HUES48 (cell line): ENCODE measurements at regions not wholly inside any gene's neighbourhood (a gene's known extent, or its start where the extent isn't known, plus 50 kb on each side); places are given as distances from the start of the nearest gene placed in this dataset.
"Not testable (repeated sequence)": the region's sequence is repeated elsewhere in the genome, so short reads cannot be mapped to it uniquely, and the experiment has no call there.

Source experiments
- H3K27ac ChIP-seq: one replicate; pipeline ENCODE4 v1.7.0; 2013; ENCODE audit warnings: low read depth, low read length, inconsistent platforms
- H3K27me3 ChIP-seq: 2 replicates; pipeline ENCODE4 v1.6.1; 2013; ENCODE audit warnings: mild to moderate bottlenecking, low read length; ENCODE audit not compliant: control insufficient read depth, insufficient read depth
- H3K36me3 ChIP-seq: 2 replicates; pipeline ENCODE4 v1.6.1; 2013; ENCODE audit warnings: low read length; ENCODE audit not compliant: control insufficient read depth, insufficient read depth
- H3K4me1 ChIP-seq: 2 replicates; pipeline ENCODE4 v1.6.1; 2013; ENCODE audit warnings: mild to moderate bottlenecking, low read length; ENCODE audit not compliant: control insufficient read depth, insufficient read depth
- H3K4me3 ChIP-seq: 2 replicates; pipeline ENCODE4 v1.5.1; 2013; ENCODE audit warnings: mild to moderate bottlenecking, low read depth, low read length
- H3K9ac ChIP-seq: 2 replicates; pipeline ENCODE4 v1.6.1; 2013; ENCODE audit warnings: mild to moderate bottlenecking, low read depth, low read length, moderate library complexity
- H3K9me3 ChIP-seq: 2 replicates; pipeline ENCODE4 v1.6.1; 2013; ENCODE audit warnings: low read length; ENCODE audit not compliant: control insufficient read depth, insufficient read depth

DNA sequence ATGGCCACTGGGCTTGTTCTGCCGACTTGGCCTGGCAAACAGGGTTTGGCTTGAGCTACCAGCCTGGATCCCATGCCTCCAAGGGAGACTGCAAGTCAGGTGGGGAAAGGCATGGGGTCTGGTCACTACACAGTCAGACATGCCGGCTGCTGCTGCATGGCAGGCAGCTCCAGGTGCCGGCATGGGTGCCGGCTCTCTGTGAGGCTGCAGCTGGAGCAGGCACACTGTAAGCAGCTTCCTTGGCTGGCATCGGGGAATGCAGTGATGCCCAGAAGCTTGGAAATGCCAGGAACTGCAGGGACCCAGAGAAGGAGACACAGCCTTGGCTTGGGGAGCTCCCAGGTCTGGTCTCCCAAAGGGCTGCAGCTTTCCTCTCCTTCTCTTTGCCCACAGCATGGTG, 305.5 kb upstream of the NRG3 start:
- Histone ChIP-seq H3K9ac (no peak overlapping the region), H3K27ac (no peak overlapping the region), H3K9me3 (no peaks in the 10 kb centered on the region), H3K27me3 (no peaks in the 10 kb centered on the region), H3K4me1 (no peaks in the 10 kb centered on the region), H3K4me3 (no peak overlapping the region), H3K36me3 (no peaks in the 10 kb centered on the region)

DNA sequence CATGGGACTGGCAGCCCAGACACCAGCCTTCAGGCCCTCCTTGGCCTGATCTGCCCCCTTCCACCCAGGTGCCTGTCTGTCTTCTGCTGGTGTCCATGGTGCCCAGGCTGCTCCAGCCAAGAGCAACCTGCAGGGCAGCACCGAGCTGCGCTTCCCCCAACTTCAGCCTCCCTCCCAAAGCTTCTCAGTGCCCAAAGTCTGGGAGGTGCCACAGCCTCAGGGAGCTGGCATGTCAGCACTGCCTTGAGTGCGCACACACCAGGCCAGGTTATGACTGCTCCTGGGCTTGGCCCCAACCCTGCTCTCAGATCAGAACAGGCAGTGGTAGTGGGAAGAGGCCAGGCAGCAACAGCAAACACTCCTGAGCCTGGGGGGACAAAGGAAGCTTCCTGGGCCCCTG, 304.6 kb upstream of the NRG3 start:
- Histone ChIP-seq H3K9me3 (0 out of 2 replicates have a peak, but pooled peaks cover 2% of the 10 kb centered on the region), H3K27ac (no peak overlapping the region), H3K27me3 (no peaks in the 10 kb centered on the region), H3K4me3 (no peak overlapping the region), H3K36me3 (no peaks in the 10 kb centered on the region), H3K4me1 (no peaks in the 10 kb centered on the region), H3K9ac (no peak overlapping the region)

DNA sequence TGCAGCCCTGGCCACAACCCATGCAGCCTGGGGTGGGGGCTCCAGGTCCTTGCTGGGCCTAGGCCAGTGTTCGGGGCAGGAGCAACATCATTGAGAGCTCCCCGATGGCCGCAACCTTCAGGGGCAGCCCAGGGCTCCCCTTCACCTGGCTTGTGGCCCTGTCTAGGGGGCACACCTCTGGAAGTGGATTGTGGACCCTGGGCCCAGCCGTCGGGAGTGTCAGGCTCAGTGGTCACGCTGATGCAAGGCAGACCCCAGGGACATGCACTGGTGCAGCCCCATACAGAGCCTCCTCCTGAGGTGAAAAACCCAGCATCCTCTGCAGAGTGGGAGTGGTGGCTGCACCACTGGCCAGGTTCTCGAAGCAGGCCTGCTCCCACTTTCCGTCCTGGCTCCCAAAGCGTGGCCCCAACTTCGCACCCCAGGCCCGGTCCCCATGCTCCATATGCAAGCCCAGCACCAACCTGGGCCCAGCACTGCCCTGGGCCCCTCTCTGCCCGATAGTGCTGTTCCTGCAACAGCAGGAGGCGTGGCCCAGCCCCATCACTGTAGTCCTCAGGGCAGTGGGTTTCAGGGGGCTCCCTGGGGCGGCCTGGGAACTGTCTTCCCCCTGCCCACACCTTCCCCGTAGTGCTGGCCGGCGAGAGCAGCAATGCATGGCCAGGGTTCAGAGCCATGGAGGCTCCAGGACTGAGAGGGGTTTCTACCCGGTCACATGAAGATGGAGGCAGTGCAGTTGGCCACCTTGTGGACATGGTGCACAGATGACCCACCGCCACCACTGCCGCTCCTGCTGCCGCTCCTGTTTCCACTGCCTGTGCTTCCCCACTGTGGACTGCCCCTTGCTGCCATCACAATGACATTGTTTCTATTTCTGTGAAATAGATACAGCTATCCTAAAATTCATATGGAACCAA, 303.9 kb upstream of the NRG3 start:
- H3K9ac ChIP-seq, result no peak overlapping the region

DNA sequence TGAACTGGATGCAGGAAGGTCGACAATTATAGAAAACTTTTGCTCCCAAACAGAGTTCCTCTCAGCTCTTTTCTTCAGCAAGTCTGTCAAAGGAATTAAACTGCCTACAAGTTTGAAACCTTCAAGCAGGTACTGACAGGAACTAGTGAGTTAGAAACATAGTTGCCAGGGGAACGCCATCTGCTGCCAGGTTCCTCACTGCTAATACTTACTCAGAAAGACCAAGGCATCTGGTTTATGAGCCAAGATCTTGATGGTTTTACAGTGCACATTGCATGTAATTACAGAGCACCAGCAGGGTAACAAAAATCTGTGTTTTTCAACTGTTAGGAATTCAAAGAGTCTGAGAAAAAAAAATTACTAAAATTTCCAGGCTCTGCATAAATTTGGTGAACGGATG, 300.0 kb upstream of the NRG3 start:
- Histone ChIP-seq H3K9me3 (peaks cover 11% of the 10 kb centered on the region; the same call in 1 of the 2 replicates), H3K9ac (no peak overlapping the region), H3K4me3 (no peak overlapping the region), H3K4me1 (no peaks in the 10 kb centered on the region), H3K27me3 (no peaks in the 10 kb centered on the region), H3K27ac (no peak overlapping the region), H3K36me3 (no peaks in the 10 kb centered on the region)

More for the DNA sequence above, 303.9 kb upstream of the NRG3 start:
- Histone ChIP-seq H3K4me3 (no peak overlapping the region), H3K27me3 (no peaks in the 10 kb centered on the region), H3K4me1 (no peaks in the 10 kb centered on the region), H3K36me3 (no peaks in the 10 kb centered on the region), H3K9me3 (0 out of 2 replicates have a peak, but pooled peaks cover 8% of the 10 kb centered on the region), H3K27ac (no peak overlapping the region)

DNA sequence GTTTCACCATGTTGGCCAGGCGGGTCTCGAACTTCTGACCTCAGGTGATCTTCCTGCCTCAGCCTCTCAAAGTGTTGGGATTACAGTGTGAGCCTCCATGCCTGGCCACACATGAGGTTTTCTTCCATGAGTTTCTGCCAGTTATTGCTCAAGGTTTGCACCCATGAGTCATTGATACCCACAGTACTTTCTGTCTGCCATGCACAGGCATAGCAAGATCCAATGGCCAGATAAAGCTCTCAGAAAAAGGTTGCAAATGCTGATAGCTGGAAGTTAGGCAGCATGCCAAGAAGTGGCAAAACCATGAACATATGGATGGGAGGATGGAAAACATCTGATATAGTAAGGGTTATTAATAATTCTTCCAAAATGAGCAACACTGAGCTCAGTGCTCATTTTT, 298.7 kb upstream of the NRG3 start:
- Histone ChIP-seq H3K27me3 (no peaks in the 10 kb centered on the region), H3K9ac (no peak overlapping the region), H3K27ac (no peak overlapping the region), H3K4me1 (no peaks in the 10 kb centered on the region), H3K36me3 (no peaks in the 10 kb centered on the region), H3K4me3 (no peak overlapping the region), H3K9me3 (peaks cover 11% of the 10 kb centered on the region; the same call in 1 of the 2 replicates)

DNA sequence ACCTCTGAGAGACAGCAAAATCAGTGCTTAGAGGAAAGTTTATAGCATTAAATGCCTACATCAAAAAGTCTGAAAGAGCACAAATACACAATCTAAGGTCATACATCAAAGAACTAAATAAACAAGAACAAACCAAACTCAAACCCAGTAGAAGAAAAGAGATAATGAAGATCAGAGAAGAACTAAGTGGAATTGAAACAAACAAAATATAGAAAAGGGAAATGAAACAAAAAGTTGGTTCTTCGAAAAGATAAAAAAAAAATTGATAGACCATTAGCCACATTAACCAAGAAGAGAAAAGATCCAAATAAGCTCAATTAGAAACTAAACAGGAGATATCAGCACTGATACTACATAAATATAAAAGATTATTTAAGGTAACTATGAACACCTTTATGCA, 280.0 kb upstream of the NRG3 start:
- Histone ChIP-seq H3K4me3 (no peak overlapping the region), H3K27me3 (no peaks in the 10 kb centered on the region), H3K27ac (no peak overlapping the region)

DNA sequence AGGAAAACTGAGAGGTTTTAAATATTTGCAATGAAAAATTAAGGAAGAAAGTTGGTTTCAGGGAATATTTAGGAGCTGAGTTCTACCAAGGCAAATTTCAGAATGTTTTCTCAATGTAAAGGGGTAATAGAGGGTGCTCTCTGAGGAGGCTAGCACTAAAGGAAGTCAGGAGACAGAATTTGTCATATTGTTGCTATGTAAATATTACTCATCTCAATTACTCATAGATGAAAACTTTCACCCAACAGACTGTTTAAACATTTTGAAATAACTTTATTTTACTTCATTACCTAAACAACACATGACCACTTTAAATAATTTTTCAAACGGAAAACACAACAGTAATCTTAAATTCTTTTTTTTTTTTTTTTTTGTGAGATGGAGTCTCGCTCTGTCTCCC, 274.8 kb upstream of the NRG3 start:
- H3K27me3 ChIP-seq, result no peaks in the 10 kb centered on the region
- no peaks in the 10 kb centered on the region for H3K9me3 ChIP-seq
- no peak overlapping the region for H3K4me3 ChIP-seq
- no peak overlapping the region for H3K9ac ChIP-seq
- H3K4me1 ChIP-seq, result peaks cover 7% of the 10 kb centered on the region; the same call in 1 of the 2 replicates
- no peak overlapping the region for H3K27ac ChIP-seq
- H3K36me3 ChIP-seq, result no peaks in the 10 kb centered on the region

More for the DNA sequence above, 280.0 kb upstream of the NRG3 start:
- Histone ChIP-seq H3K9ac (no peak overlapping the region), H3K9me3 (no peaks in the 10 kb centered on the region), H3K4me1 (no peaks in the 10 kb centered on the region), H3K36me3 (no peaks in the 10 kb centered on the region)

DNA sequence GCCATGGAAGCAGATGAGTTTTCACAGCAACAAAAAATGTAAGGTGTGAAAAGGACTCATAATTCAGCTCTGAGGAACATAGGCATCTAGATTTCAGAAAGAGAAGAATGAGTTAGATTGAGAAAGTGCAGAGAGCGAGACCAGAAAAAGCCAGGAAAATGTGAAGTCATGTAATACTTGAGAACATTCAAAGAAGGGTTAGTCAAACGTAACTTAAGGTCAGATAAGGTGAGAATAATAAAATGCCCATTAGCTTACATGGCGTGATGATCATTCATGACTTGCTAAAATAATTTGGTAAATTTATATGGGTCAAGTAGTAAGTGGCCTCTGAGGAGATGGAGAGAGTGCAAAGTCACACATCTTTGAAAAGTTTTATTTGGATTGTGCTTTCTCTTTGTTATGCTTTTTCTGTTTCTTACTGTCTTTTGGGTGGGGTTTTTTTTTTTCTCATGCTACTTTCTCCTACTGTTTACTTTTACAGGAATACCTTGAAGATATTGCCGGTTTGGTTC, 271.8 kb upstream of the NRG3 start:
- Histone ChIP-seq H3K9ac (no peak overlapping the region), H3K4me1 (peaks cover 7% of the 10 kb centered on the region; the same call in 1 of the 2 replicates), H3K36me3 (no peaks in the 10 kb centered on the region), H3K27ac (no peak overlapping the region), H3K9me3 (no peaks in the 10 kb centered on the region), H3K27me3 (no peaks in the 10 kb centered on the region), H3K4me3 (no peak overlapping the region)

DNA sequence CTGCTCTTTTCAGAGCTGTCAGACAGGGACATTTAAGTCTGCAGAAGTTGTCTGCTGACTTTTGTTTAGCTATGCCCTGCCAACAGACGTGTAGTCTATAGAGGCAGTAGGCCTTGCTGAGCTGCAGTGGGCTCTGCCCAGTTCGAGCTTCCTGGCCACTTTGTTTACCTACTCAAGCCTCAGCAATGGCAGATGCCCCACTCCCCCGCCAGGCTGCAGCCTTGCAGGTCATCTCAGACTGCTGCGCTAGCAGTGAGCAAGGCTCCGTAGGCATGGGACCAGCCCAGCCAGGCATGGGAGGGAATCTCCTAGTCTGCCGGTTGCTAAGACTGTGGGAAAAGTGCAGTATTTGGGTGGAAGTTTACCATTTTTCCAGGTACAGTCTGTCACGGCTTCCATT, 230.5 kb upstream of the NRG3 start:
- not testable (repeated sequence) for H3K9ac ChIP-seq, H3K4me1 ChIP-seq, H3K4me3 ChIP-seq, H3K9me3 ChIP-seq, H3K36me3 ChIP-seq, H3K27ac ChIP-seq, H3K27me3 ChIP-seq

DNA sequence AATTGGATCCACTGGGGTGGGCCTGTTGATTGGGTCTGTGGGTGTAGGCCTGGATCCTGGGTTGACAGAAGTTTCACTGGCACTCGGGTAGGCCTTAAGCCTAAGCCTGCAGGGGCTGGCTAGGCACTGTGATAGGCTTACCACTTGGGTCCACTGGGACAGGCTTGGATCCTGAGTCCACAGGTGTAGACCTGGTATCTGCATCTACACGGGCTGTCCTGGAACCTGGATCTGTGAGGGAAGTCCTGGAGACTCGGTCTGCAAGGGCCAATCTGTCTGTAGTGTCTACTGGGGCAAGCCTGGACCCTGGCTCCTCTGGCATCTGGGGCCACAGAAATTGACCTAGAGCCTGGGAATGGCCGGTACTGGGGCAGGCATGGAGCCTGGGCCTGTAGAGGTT, 219.0 kb upstream of the NRG3 start:
- H3K4me3 ChIP-seq, result no peak overlapping the region
- H3K27me3 ChIP-seq, result no peaks in the 10 kb centered on the region
- H3K27ac ChIP-seq, result no peak overlapping the region
- H3K9ac ChIP-seq, result no peak overlapping the region
- H3K36me3 ChIP-seq, result no peaks in the 10 kb centered on the region
- H3K9me3 ChIP-seq, result no peaks in the 10 kb centered on the region
- no peaks in the 10 kb centered on the region for H3K4me1 ChIP-seq

DNA sequence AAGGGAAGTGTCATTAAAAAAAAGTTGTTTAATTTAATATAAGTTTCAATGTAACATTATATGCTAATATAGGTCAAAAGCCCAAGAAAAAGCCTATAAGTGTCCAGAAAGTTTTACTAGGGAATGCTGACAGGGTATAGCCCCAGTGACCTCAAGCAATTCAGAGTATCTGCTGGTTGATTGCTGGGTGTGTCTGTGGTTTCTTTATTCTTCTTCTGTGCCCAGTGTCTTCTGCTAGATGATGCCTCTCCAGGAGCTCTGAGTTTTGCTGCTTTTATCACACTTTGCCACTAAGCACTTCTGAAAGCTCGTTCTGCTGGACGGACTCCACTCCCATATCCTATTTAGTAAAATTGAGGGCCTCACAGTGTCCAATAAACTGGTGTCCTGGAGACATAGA, 212.2 kb upstream of the NRG3 start:
- Histone ChIP-seq H3K27ac (no peak overlapping the region), H3K4me1 (no peaks in the 10 kb centered on the region), H3K9ac (no peak overlapping the region), H3K9me3 (no peaks in the 10 kb centered on the region), H3K36me3 (no peaks in the 10 kb centered on the region), H3K27me3 (no peaks in the 10 kb centered on the region), H3K4me3 (no peak overlapping the region)
